Mucosa of rectum (tissue), 2 donors: ENCODE measurements at regions not wholly inside any gene's neighbourhood (a gene's known extent, or its start where the extent isn't known, plus 50 kb on each side); places are given as distances from the start of the nearest gene placed in this dataset.

Source experiments
- H3K27ac ChIP-seq, 2 donors: one replicate each; pipeline ENCODE4 v1.7.0; 2013; ENCODE audit warnings: inconsistent platforms in 2 of 2, low read depth in 2 of 2, low read length in 2 of 2
- H3K27me3 ChIP-seq, 2 donors: one replicate each; pipeline ENCODE4 v1.7.0; 2013; ENCODE audit warnings: low read length in 2 of 2; ENCODE audit not compliant: control insufficient read depth in 2 of 2, insufficient read depth in 2 of 2
- H3K36me3 ChIP-seq, 2 donors: one replicate each; pipeline ENCODE4 v1.7.0; 2013; ENCODE audit warnings: low read length in 2 of 2; ENCODE audit not compliant: control insufficient read depth in 2 of 2, insufficient read depth in 2 of 2
- H3K4me1 ChIP-seq, 2 donors: one replicate each; pipeline ENCODE4 v1.7.0; 2013; ENCODE audit warnings: low read length in 2 of 2, mild to moderate bottlenecking in 1 of 2; ENCODE audit not compliant: control insufficient read depth in 2 of 2, insufficient read depth in 2 of 2
- H3K4me3 ChIP-seq, 2 donors: one replicate each; pipeline ENCODE4 v1.7.0; 2013; ENCODE audit warnings: low read length in 2 of 2
- H3K9ac ChIP-seq, 2 donors: one replicate each; pipeline ENCODE4 v1.7.0; 2013; ENCODE audit warnings: low read length in 2 of 2, low read depth in 1 of 2, mild to moderate bottlenecking in 1 of 2
- H3K9me3 ChIP-seq, 2 donors: one replicate each; pipeline ENCODE4 v1.7.0; 2013; ENCODE audit warnings: low read length in 2 of 2; ENCODE audit not compliant: control insufficient read depth in 2 of 2
- donor health status: healthy.
- donor health status: Normal muscosa, but diverticular disease.

- H3K4me3 ChIP-seq = no peak overlapping the region
- no peaks in the 10 kb centered on the region for H3K27me3 ChIP-seq
- no peaks in the 10 kb centered on the region for H3K36me3 ChIP-seq
- no peak overlapping the region for H3K27ac ChIP-seq
- H3K4me1 ChIP-seq = no peaks in the 10 kb centered on the region
- no peaks in the 10 kb centered on the region for H3K9me3 ChIP-seq
- H3K9ac ChIP-seq = no peak overlapping the region
These were observed 1012.4 kb downstream of the AMY1C start for GRCh38 chr1:104761961-104762570.

DNA sequence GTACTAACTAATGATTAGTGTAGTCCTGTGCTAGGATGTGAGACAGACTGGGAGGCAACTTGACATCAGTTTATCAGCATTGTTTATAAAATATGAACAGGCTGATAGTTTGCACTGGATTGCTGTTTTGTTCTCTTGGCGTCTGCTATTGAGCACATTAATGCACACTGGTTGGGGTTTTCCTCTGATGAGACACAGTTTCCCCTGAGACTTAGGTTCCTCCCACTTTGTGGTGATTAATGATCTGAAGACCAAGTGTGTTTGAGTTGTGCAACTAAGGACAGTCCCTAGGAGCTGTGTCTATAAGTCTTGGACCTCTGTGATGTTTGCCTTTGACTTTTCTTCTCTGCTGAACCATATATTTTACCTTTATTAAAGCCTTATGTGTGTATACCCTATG lies 1015.4 kb downstream of the AMY1C start:
- Histone ChIP-seq H3K27ac (no peak overlapping the region), H3K9me3 (no peaks in the 10 kb centered on the region), H3K4me1 (no peaks in the 10 kb centered on the region), H3K4me3 (no peak overlapping the region), H3K36me3 (no peaks in the 10 kb centered on the region), H3K27me3 (no peaks in the 10 kb centered on the region), H3K9ac (no peak overlapping the region)

GRCh38 chr1:104768466-104768865 lies 1018.8 kb downstream of the AMY1C start:
- Histone ChIP-seq H3K4me1 (no peaks in the 10 kb centered on the region), H3K27ac (no peak overlapping the region), H3K9ac (no peak overlapping the region), H3K36me3 (no peaks in the 10 kb centered on the region), H3K4me3 (no peak overlapping the region), H3K9me3 (no peaks in the 10 kb centered on the region), H3K27me3 (no peaks in the 10 kb centered on the region)

DNA sequence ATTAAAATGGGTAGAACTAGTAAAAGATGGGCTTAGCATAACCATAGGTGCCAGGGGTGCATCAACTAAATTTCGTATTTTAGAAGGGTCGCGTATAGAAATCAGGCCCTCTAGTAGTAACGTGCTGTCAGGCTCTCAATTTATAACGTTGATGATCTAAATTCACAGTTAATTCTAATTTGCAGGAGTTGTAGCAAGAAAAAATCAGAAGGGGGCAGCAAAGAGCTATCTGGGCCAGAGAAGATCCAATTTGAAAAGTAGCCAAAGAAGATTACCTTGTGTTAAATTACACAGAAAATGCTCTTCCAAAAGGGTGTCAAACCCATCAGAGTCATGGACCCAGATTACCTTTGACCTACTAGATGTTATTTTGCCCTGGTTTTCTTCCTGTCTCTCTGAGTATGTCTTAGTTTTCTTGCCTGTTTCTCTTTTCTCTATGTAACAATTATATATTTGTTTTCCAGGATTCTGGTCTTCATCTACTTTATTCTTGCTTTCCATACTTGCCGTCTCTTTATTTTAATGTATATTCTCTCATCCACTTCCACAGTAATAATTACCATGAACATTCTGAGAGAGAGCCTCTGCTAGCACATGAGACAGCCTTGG lies 1030.9 kb downstream of the AMY1C start:
- Histone ChIP-seq H3K4me1 (no peaks in the 10 kb centered on the region), H3K9me3 (no peaks in the 10 kb centered on the region)

DNA sequence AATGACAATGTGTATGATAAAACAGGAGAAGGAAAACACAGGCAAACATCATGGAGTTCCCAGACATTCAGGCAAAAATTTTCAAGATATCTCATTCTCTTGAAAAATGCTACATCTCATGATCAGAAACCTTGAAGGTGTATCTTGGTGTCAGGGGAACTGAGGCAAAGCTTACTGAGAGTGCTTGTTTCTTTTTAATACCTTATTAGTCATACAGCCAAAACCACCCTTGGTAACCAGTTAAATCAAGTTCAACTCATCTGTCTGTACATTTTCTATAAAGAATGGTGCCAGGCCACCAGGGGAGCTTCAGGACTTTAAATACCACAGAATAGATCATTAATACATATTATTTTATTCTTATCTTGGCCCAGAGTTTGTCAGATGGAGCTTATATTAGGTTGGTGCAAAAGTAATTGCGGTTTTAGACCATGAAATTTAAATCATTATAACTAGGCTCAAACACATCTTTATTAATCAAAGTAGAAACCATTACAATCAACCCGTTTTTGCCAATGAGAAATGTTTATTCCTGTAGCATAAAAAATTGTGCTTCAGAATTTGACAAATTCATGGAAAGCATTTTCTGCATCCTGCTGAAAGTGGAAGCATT lies 1036.0 kb downstream of the AMY1C start:
- Histone ChIP-seq H3K4me3 (no peak overlapping the region), H3K9me3 (no peaks in the 10 kb centered on the region), H3K9ac (no peak overlapping the region), H3K36me3 (no peaks in the 10 kb centered on the region), H3K27me3 (no peaks in the 10 kb centered on the region), H3K4me1 (no peaks in the 10 kb centered on the region), H3K27ac (no peak overlapping the region)

More for the DNA sequence above, 1030.9 kb downstream of the AMY1C start:
- Histone ChIP-seq H3K4me3 (no peak overlapping the region), H3K9ac (no peak overlapping the region), H3K36me3 (no peaks in the 10 kb centered on the region), H3K27ac (no peak overlapping the region), H3K27me3 (no peaks in the 10 kb centered on the region)

DNA sequence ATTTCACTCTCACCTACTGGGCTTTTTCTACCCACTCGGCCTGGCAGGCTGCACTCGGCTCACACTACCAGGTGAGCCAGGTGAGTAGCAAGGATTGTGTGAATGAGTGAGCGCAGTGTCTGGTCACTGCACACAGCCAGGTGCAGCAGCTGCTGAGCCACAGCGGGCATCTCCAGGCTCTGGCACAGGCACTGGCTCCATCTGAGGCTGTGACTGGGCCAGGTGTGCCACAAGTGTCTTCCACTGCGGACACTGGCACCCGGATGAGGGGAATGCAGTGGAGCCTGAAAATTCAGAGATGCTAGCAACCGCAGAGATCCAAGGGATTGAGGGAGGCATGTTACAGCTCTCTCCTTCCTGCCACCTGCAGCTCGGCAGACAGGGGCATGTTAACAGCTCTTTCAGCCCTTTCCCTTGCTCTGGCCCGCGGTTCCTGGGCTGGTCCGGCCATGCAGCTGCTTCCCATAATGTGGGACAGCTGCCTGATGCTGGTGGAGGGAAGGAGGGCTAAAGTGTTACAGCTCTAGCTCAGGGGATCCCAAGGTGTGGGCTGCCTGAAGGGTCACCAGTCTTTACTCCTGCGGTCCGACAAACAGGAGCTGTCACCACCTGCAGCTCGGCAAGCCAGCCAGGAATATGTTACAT lies 1038.3 kb downstream of the AMY1C start:
- Histone ChIP-seq H3K9me3 (no peaks in the 10 kb centered on the region), H3K36me3 (no peaks in the 10 kb centered on the region), H3K9ac (no peak overlapping the region), H3K27me3 (no peaks in the 10 kb centered on the region), H3K4me1 (no peaks in the 10 kb centered on the region), H3K4me3 (no peak overlapping the region), H3K27ac (no peak overlapping the region)

GRCh38 chr1:104791030-104791429 lies 1041.3 kb downstream of the AMY1C start:
- H3K9me3 ChIP-seq = no peaks in the 10 kb centered on the region
- no peaks in the 10 kb centered on the region for H3K4me1 ChIP-seq
- no peaks in the 10 kb centered on the region for H3K27me3 ChIP-seq
- H3K27ac ChIP-seq = no peak overlapping the region
- H3K9ac ChIP-seq = no peak overlapping the region
- no peaks in the 10 kb centered on the region for H3K36me3 ChIP-seq
- no peak overlapping the region for H3K4me3 ChIP-seq

DNA sequence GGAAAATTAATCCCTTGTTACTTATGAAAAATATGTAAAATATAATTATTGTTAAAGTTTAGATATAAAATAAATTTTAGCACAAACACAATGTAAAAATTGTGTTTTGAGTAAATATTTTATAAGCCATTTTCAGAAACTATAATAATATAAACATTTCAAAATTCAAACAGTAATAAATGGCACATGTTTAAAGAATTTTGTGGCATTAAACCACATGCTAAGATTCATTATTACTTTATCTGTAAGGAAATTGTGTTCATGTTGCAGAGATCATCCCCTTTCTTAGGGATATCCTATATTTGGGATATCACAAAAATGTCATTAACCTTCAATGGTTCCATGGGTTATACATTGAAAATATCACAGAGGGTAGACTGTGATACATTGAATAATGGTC lies 1044.3 kb downstream of the AMY1C start:
- Histone ChIP-seq H3K9me3 (no peaks in the 10 kb centered on the region), H3K4me3 (no peak overlapping the region), H3K9ac (no peak overlapping the region), H3K27me3 (no peaks in the 10 kb centered on the region), H3K36me3 (no peaks in the 10 kb centered on the region), H3K4me1 (no peaks in the 10 kb centered on the region), H3K27ac (no peak overlapping the region)

DNA sequence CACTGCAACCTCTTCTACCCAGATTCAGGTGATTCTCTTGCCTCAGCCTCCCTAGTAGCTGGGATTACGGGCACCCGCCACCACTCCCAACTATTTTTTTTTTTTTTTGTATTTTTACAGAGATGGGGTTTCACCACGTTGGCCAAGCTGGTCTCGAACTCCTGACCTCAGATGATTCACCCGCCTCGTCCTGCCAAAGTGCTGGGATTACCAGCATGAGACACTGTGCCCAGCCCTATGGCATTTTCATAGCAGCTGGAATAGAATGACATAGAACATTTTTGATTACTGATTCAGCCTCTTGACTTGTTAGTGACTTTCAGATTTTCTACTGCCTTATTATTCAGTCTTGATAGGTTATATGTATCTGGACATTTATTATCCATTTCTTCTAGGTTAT lies 1046.2 kb downstream of the AMY1C start:
- no peaks in the 10 kb centered on the region for H3K9me3 ChIP-seq
- no peaks in the 10 kb centered on the region for H3K4me1 ChIP-seq
- no peak overlapping the region for H3K9ac ChIP-seq
- no peak overlapping the region for H3K4me3 ChIP-seq
- H3K36me3 ChIP-seq = no peaks in the 10 kb centered on the region
- no peak overlapping the region for H3K27ac ChIP-seq
- no peaks in the 10 kb centered on the region for H3K27me3 ChIP-seq

GRCh38 chr1:104797982-104798381 lies 1048.3 kb downstream of the AMY1C start:
- Histone ChIP-seq H3K9me3 (no peaks in the 10 kb centered on the region), H3K27me3 (no peaks in the 10 kb centered on the region), H3K36me3 (no peaks in the 10 kb centered on the region), H3K27ac (no peak overlapping the region), H3K4me3 (no peak overlapping the region), H3K9ac (no peak overlapping the region), H3K4me1 (no peaks in the 10 kb centered on the region)
